ENCODE measurements at regions not wholly inside any gene's neighbourhood (a gene's known extent, or its start where the extent isn't known, plus 50 kb on each side); places are given as distances from the start of the nearest gene placed in this dataset.

GRCh38 chr9:126058591-126058990 lies 268.0 kb upstream of the MVB12B start:
- TF ChIP-seq POLR2A (IDR thresholded peaks at IDR 0.05; ENCODE audit: borderline replicate concordance, extremely low read depth, insufficient read depth, insufficient read length) (no peak), SIN3A (IDR thresholded peaks at IDR 0.05; ENCODE audit: low read depth) (no peak)

Data from HCT116 (cell line).